ENCODE measurements at regions not wholly inside any gene's neighbourhood (a gene's known extent, or its start where the extent isn't known, plus 50 kb on each side); places are given as distances from the start of the nearest gene placed in this dataset.

- Histone ChIP-seq H3K4me1 (ENCODE audit: control insufficient read depth, extremely low read depth, insufficient read depth, low read length) (no peaks in the 10 kb centered on the region), H3K27me3 (ENCODE audit: control insufficient read depth, insufficient read depth, low read length) (no peaks in the 10 kb centered on the region), H3K4me2 (ENCODE audit: extremely low read depth, insufficient read depth, low read length) (no peak overlapping the region), H3K27ac (ENCODE audit: insufficient read depth, low read length) (no peak overlapping the region), H3K36me3 (ENCODE audit: control insufficient read depth, insufficient read depth, low read length) (no peaks in the 10 kb centered on the region), H3K9me3 (ENCODE audit: control insufficient read depth, insufficient read depth, low read depth, low read length) (no peaks in the 10 kb centered on the region), H3K79me2 (ENCODE audit: control insufficient read depth, insufficient read depth, low read length) (no peaks in the 10 kb centered on the region), H4K20me1 (ENCODE audit: control insufficient read depth, extremely low read depth, insufficient read depth, low read length) (no peaks in the 10 kb centered on the region), H3K9ac (ENCODE audit: insufficient read depth, low read length) (no peak overlapping the region), H3K4me3 (replicated peaks in 1 of 4; ENCODE audit: control extremely low read depth in 1 of 4, insufficient read depth in 1 of 4, low read depth in 3 of 4, low read length in 4 of 4) (no peak overlapping the region), H2AFZ (ENCODE audit: low read length) (no peak overlapping the region)
- no peak for TF ChIP-seq CTCF (conservative IDR thresholded peaks at IDR 0.05 in 1 of 2, IDR thresholded peaks at IDR 0.05 in 1 of 2; ENCODE audit: low read depth in 1 of 2, low read length in 2 of 2)
- no peak for TF ChIP-seq EZH2 (IDR thresholded peaks at IDR 0.05; ENCODE audit: low read length, missing control alignments)
- no peak for DNase-seq (ENCODE audit: low read depth in 2 of 2)
Observed at GRCh38 chr18:69328086-69328485, 72.6 kb upstream of the DOK6 start.

- DNase-seq (ENCODE audit: low read depth in 2 of 2) = no peak
- no peaks in the 10 kb centered on the region for H3K36me3 ChIP-seq (ENCODE audit: control insufficient read depth, insufficient read depth, low read length)
- TF ChIP-seq CTCF (conservative IDR thresholded peaks at IDR 0.05 in 1 of 2, IDR thresholded peaks at IDR 0.05 in 1 of 2; ENCODE audit: low read depth in 1 of 2, low read length in 2 of 2) (no peak), EZH2 (IDR thresholded peaks at IDR 0.05; ENCODE audit: low read length, missing control alignments) (no peak)
- no peak overlapping the region for H3K4me2 ChIP-seq (ENCODE audit: extremely low read depth, insufficient read depth, low read length)
- H3K9me3 ChIP-seq (ENCODE audit: control insufficient read depth, insufficient read depth, low read depth, low read length) = no peaks in the 10 kb centered on the region
- H3K27ac ChIP-seq (ENCODE audit: insufficient read depth, low read length) = no peak overlapping the region
- H3K79me2 ChIP-seq (ENCODE audit: control insufficient read depth, insufficient read depth, low read length) = no peaks in the 10 kb centered on the region
- H4K20me1 ChIP-seq (ENCODE audit: control insufficient read depth, extremely low read depth, insufficient read depth, low read length) = no peaks in the 10 kb centered on the region
- H3K27me3 ChIP-seq (ENCODE audit: control insufficient read depth, insufficient read depth, low read length) = no peaks in the 10 kb centered on the region
- no peak overlapping the region for H3K9ac ChIP-seq (ENCODE audit: insufficient read depth, low read length)
- no peak overlapping the region for H2AFZ ChIP-seq (ENCODE audit: low read length)
- no peak overlapping the region for H3K4me3 ChIP-seq (replicated peaks in 1 of 4; ENCODE audit: control extremely low read depth in 1 of 4, insufficient read depth in 1 of 4, low read depth in 3 of 4, low read length in 4 of 4)
- H3K4me1 ChIP-seq (ENCODE audit: control insufficient read depth, extremely low read depth, insufficient read depth, low read length) = no peaks in the 10 kb centered on the region
Observed at GRCh38 chr18:69330385-69331005, 70.2 kb upstream of the DOK6 start.

GRCh38 chr18:69349912-69350597, 50.6 kb upstream of the DOK6 start:
- H3K9ac ChIP-seq (ENCODE audit: insufficient read depth, low read length) = no peak overlapping the region
- no peaks in the 10 kb centered on the region for H3K9me3 ChIP-seq (ENCODE audit: control insufficient read depth, insufficient read depth, low read depth, low read length)
- H4K20me1 ChIP-seq (ENCODE audit: control insufficient read depth, extremely low read depth, insufficient read depth, low read length) = no peaks in the 10 kb centered on the region
- TF ChIP-seq CTCF (conservative IDR thresholded peaks at IDR 0.05 in 1 of 2, IDR thresholded peaks at IDR 0.05 in 1 of 2; ENCODE audit: low read depth in 1 of 2, low read length in 2 of 2) (no peak), EZH2 (IDR thresholded peaks at IDR 0.05; ENCODE audit: low read length, missing control alignments) (no peak)
- no peak overlapping the region for H2AFZ ChIP-seq (ENCODE audit: low read length)
- H3K4me1 ChIP-seq (ENCODE audit: control insufficient read depth, extremely low read depth, insufficient read depth, low read length) = no peaks in the 10 kb centered on the region
- H3K79me2 ChIP-seq (ENCODE audit: control insufficient read depth, insufficient read depth, low read length) = no peaks in the 10 kb centered on the region
- H3K4me3 ChIP-seq (replicated peaks in 1 of 4; ENCODE audit: control extremely low read depth in 1 of 4, insufficient read depth in 1 of 4, low read depth in 3 of 4, low read length in 4 of 4) = no peak overlapping the region
- no peaks in the 10 kb centered on the region for H3K36me3 ChIP-seq (ENCODE audit: control insufficient read depth, insufficient read depth, low read length)
- no peaks in the 10 kb centered on the region for H3K27me3 ChIP-seq (ENCODE audit: control insufficient read depth, insufficient read depth, low read length)
- DNase-seq (ENCODE audit: low read depth in 2 of 2) = no peak
- H3K4me2 ChIP-seq (ENCODE audit: extremely low read depth, insufficient read depth, low read length) = no peak overlapping the region
- no peak overlapping the region for H3K27ac ChIP-seq (ENCODE audit: insufficient read depth, low read length)

Measured in fibroblast of lung (primary cell).